GM21423 (cell line): ENCODE measurements at regions not wholly inside any gene's neighbourhood (a gene's known extent, or its start where the extent isn't known, plus 50 kb on each side); places are given as distances from the start of the nearest gene placed in this dataset.

Experiments used
- ATAC-seq: cut with Tn5 transposase; IDR thresholded peaks from one replicate; pipeline ENCODE4 v1.9.1; 2021; ENCODE audit warnings: mild to moderate bottlenecking, moderate library complexity; ENCODE audit not compliant: unreplicated experiment

GRCh38 chr1:113259988-113260387, 130.3 kb upstream of the MAGI3 start:
- ATAC-seq, result no peak

GRCh38 chr1:113265196-113265595, 125.1 kb upstream of the MAGI3 start:
- ATAC-seq, result no peak

GRCh38 chr1:113266788-113267187, 123.5 kb upstream of the MAGI3 start:
- ATAC-seq, result no peak

GRCh38 chr1:113269168-113269963, 120.9 kb upstream of the MAGI3 start:
- ATAC-seq, result no peak

GRCh38 chr1:113271039-113271438, 119.3 kb upstream of the MAGI3 start:
- no peak for ATAC-seq

- ATAC-seq, result no peak
Measured at GRCh38 chr1:113275083-113275482, 115.2 kb upstream of the MAGI3 start.

- no peak for ATAC-seq
Measured at GRCh38 chr1:113275691-113276090, 114.6 kb upstream of the MAGI3 start.

GRCh38 chr1:113276507-113276906, 113.8 kb upstream of the MAGI3 start:
- no peak for ATAC-seq

- ATAC-seq, result no peak
Measured at GRCh38 chr1:113278371-113278770, 111.9 kb upstream of the MAGI3 start.

- no peak for ATAC-seq
Measured at GRCh38 chr1:113278777-113279176, 111.5 kb upstream of the MAGI3 start.

- ATAC-seq, result no peak
Measured at GRCh38 chr1:113279776-113280391, 110.4 kb upstream of the MAGI3 start.

- ATAC-seq, result no peak
Measured at GRCh38 chr1:113280581-113280980, 109.7 kb upstream of the MAGI3 start.

- no peak for ATAC-seq
Measured at GRCh38 chr1:113281550-113281949, 108.8 kb upstream of the MAGI3 start.

GRCh38 chr1:113282008-113282892, 108.1 kb upstream of the MAGI3 start:
- ATAC-seq, result no peak

- no peak for ATAC-seq
Measured at GRCh38 chr1:113282893-113283285, 107.4 kb upstream of the MAGI3 start.

GRCh38 chr1:113283914-113284313, 106.4 kb upstream of the MAGI3 start:
- ATAC-seq, result no peak

GRCh38 chr1:113286156-113286555, 104.2 kb upstream of the MAGI3 start:
- ATAC-seq, result no peak

- ATAC-seq, result no peak
Measured at GRCh38 chr1:113291777-113292602, 98.3 kb upstream of the MAGI3 start.

- ATAC-seq, result no peak
Measured at GRCh38 chr1:113292603-113293255, 97.6 kb upstream of the MAGI3 start.

GRCh38 chr1:113293256-113293626, 97.1 kb upstream of the MAGI3 start:
- no peak for ATAC-seq
